ENCODE measurements at regions not wholly inside any gene's neighbourhood (a gene's known extent, or its start where the extent isn't known, plus 50 kb on each side); places are given as distances from the start of the nearest gene placed in this dataset.

GRCh38 chr11:115656041-115656440, 151.8 kb upstream of the CADM1 start:
- H3K9me3 Mint-ChIP-seq (ENCODE audit: unreplicated experiment), result peaks cover 5% of the 10 kb centered on the region
- DNase-seq (ENCODE audit: extremely low spot score, unreplicated experiment), result no peak
- peaks cover 21% of the 10 kb centered on the region for H3K4me1 Mint-ChIP-seq (ENCODE audit: unreplicated experiment)
- no peak for TF ChIP-seq CTCF (IDR thresholded peaks at IDR 0.05)
- no peak overlapping the region for H3K27ac Mint-ChIP-seq (ENCODE audit: unreplicated experiment)
- H3K27me3 Mint-ChIP-seq (ENCODE audit: unreplicated experiment), result peaks cover 50% of the 10 kb centered on the region
- no peaks in the 10 kb centered on the region for H3K36me3 Mint-ChIP-seq (ENCODE audit: unreplicated experiment)
- no peak overlapping the region for H3K4me3 Mint-ChIP-seq (ENCODE audit: unreplicated experiment)

GRCh38 chr11:115654792-115655191, 150.6 kb upstream of the CADM1 start:
- H3K4me3 Mint-ChIP-seq (ENCODE audit: unreplicated experiment), result no peak overlapping the region
- H3K27ac Mint-ChIP-seq (ENCODE audit: unreplicated experiment), result no peak overlapping the region
- DNase-seq (ENCODE audit: extremely low spot score, unreplicated experiment), result no peak
- H3K9me3 Mint-ChIP-seq (ENCODE audit: unreplicated experiment), result peaks cover 5% of the 10 kb centered on the region
- peaks cover 14% of the 10 kb centered on the region for H3K4me1 Mint-ChIP-seq (ENCODE audit: unreplicated experiment)
- no peak for TF ChIP-seq CTCF (IDR thresholded peaks at IDR 0.05)
- peaks cover 54% of the 10 kb centered on the region for H3K27me3 Mint-ChIP-seq (ENCODE audit: unreplicated experiment)
- no peaks in the 10 kb centered on the region for H3K36me3 Mint-ChIP-seq (ENCODE audit: unreplicated experiment)

DNA sequence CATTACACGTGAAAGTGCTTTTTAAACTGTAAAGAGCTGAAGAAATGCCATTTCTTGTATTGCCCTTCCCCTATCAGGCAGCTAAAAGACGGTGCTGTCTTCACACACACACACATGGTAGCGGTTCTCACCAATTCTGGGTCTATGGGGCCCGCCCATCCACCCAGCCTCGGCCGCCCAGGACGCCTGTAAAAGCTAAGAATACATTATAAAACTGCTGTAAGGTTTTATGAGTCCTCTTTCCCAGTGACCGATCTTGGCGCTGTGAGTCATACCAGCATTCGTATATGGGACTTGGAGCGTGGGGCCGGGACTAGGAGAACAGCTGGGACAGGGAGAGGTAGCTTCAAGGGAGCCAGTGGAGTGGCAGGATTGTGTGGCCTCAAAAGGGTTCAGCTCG, 149.7 kb upstream of the CADM1 start:
- H3K9me3 Mint-ChIP-seq (ENCODE audit: unreplicated experiment), result peaks cover 5% of the 10 kb centered on the region
- H3K4me3 Mint-ChIP-seq (ENCODE audit: unreplicated experiment), result no peak overlapping the region
- H3K36me3 Mint-ChIP-seq (ENCODE audit: unreplicated experiment), result no peaks in the 10 kb centered on the region
- peaks cover 62% of the 10 kb centered on the region for H3K27me3 Mint-ChIP-seq (ENCODE audit: unreplicated experiment)
- DNase-seq (ENCODE audit: extremely low spot score, unreplicated experiment), result no peak
- no peak for TF ChIP-seq CTCF (IDR thresholded peaks at IDR 0.05)
- no peak overlapping the region for H3K27ac Mint-ChIP-seq (ENCODE audit: unreplicated experiment)
- H3K4me1 Mint-ChIP-seq (ENCODE audit: unreplicated experiment), result peaks cover 6% of the 10 kb centered on the region

GRCh38 chr11:115653076-115653475, 148.9 kb upstream of the CADM1 start:
- DNase-seq (ENCODE audit: extremely low spot score, unreplicated experiment), result no peak
- no peaks in the 10 kb centered on the region for H3K4me1 Mint-ChIP-seq (ENCODE audit: unreplicated experiment)
- no peak for TF ChIP-seq CTCF (IDR thresholded peaks at IDR 0.05)
- H3K27me3 Mint-ChIP-seq (ENCODE audit: unreplicated experiment), result peaks cover 66% of the 10 kb centered on the region
- no peak overlapping the region for H3K4me3 Mint-ChIP-seq (ENCODE audit: unreplicated experiment)
- no peak overlapping the region for H3K27ac Mint-ChIP-seq (ENCODE audit: unreplicated experiment)
- H3K36me3 Mint-ChIP-seq (ENCODE audit: unreplicated experiment), result no peaks in the 10 kb centered on the region
- H3K9me3 Mint-ChIP-seq (ENCODE audit: unreplicated experiment), result peaks cover 5% of the 10 kb centered on the region

DNA sequence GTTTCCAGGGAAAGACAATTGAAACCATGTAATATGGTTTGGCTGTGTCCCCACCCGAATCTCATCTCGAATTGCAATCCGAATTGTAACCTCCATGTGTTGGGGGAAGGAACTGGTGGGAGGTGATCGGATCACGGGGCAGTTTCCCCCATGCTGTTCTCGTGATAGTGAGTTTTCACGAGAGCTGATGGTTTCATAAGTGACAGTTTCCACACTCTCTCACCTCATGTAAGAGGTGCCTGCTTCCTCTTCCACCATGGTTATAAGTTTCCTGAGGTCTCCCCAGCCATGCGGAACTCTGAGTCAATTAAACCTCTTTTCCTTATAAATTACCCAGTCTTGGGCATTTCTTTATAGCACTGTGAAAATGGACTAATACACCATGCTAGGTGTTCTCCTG, 148.3 kb upstream of the CADM1 start:
- peaks cover 5% of the 10 kb centered on the region for H3K9me3 Mint-ChIP-seq (ENCODE audit: unreplicated experiment)
- H3K36me3 Mint-ChIP-seq (ENCODE audit: unreplicated experiment), result no peaks in the 10 kb centered on the region
- no peak for DNase-seq (ENCODE audit: extremely low spot score, unreplicated experiment)
- H3K27ac Mint-ChIP-seq (ENCODE audit: unreplicated experiment), result no peak overlapping the region
- H3K4me3 Mint-ChIP-seq (ENCODE audit: unreplicated experiment), result no peak overlapping the region
- peaks cover 66% of the 10 kb centered on the region for H3K27me3 Mint-ChIP-seq (ENCODE audit: unreplicated experiment)
- TF ChIP-seq CTCF (IDR thresholded peaks at IDR 0.05), result no peak
- no peaks in the 10 kb centered on the region for H3K4me1 Mint-ChIP-seq (ENCODE audit: unreplicated experiment)
